DMS53 treated with DMSO at 0.1 percent for 48 hours (cell line): ENCODE measurements at regions not wholly inside any gene's neighbourhood (a gene's known extent, or its start where the extent isn't known, plus 50 kb on each side); places are given as distances from the start of the nearest gene placed in this dataset.
"Not testable (repeated sequence)": the region's sequence is repeated elsewhere in the genome, so short reads cannot be mapped to it uniquely, and the experiment has no call there.

ENCODE experiments used
- DNase-seq: peaks from one replicate; lab custom pipeline; 2025; ENCODE audit not compliant: unreplicated experiment; lab: John Stamatoyannopoulos, UW

GRCh38 chrX:11836284-11836683 lies 78.2 kb downstream of the MSL3 start:
- DNase-seq = no peak

- no peak for DNase-seq
Measured at GRCh38 chrX:11837437-11837836, 79.4 kb downstream of the MSL3 start.

- no peak for DNase-seq
Measured at GRCh38 chrX:11864171-11864570, 106.1 kb downstream of the MSL3 start.

GRCh38 chrX:11867610-11868345 lies 109.7 kb downstream of the MSL3 start:
- no peak for DNase-seq

- no peak for DNase-seq
Measured at GRCh38 chrX:11870789-11871188, 112.8 kb downstream of the MSL3 start.

DNA sequence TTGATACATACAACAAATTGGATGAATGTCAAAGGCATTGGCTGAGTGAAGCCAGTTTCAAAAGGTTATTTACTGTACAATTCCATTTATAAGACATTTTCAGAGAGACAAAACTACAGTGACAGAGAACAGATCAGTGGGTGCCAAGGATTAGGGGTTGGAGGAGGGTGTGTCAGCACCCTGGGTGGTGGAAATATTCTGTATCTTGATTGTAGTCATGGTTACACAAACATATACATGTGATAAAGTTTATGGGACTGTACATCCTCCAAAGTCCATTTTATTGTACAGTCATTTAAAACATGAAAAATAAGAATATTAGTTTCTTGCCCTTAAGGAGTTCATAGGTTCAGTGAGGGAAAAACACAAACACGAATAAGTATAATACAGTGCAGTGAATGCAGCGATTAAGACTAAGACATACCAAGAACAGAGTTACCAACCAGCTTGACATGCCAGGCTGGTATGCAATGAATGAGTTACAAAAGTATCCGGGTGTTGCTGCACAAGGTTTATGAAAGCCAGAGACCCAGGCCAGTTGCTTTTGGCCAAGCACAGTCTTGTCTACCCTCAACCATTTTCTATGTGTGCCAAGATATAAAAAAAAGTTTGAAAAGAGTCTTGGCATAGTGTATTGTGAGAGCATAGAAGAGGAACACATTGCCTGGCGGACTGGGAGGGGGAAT lies 123.6 kb downstream of the MSL3 start:
- no peak for DNase-seq

- no peak for DNase-seq
Measured at GRCh38 chrX:11886745-11887144, 128.7 kb downstream of the MSL3 start.

GRCh38 chrX:11887175-11887574 lies 129.1 kb downstream of the MSL3 start:
- no peak for DNase-seq

DNA sequence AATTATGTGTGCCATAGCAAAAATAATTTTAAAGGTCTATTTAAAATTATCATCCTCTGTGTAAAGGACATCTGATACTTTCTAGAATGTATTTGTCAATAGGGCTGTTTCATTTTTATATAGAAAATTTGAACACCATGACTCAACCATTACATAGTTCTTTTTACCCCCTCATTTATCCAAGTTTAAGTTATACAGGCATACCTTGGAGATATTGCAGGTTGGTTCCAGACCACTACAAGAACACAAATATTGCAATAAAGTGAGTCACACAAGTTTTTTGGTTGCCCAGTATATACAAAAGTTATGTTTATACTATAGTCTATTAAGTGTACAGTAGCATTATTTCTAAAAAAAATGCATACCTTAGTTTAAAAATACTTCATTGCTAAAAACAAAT lies 130.4 kb downstream of the MSL3 start:
- DNase-seq = no peak

GRCh38 chrX:11889791-11890190 lies 131.8 kb downstream of the MSL3 start:
- no peak for DNase-seq

DNA sequence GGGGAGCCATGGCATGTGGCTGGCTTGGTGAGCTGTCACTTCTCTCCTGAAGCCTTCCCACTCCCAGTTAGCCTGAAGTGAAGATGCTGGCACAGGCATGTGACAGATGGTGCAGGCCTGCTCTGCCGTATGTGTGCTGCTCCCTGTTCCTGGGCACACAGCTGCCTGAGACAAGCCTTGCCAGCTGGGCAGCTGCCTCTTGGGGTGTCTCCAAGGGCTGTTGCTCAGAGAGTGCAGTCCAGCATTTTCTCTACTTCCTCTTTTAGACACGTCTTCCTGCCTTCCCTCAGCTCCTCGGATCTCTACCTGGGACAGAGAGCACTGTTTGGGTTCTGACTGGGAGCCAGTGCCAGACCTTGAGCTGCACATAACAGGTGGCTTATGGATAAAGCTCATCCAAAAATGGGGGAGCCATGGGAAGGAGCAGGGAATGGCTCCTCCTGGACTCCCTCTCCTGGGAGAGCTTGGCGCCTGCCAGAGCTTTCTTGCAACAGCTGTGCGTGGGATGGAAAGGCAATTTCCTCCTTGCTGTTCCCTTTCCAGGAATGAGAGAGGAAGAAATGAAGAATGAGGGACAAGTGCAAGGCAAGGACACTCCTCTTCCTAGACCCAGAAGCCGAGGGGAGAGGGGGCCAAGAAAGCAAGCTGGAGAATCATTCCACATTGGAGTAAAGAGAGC lies 132.9 kb downstream of the MSL3 start:
- DNase-seq = no peak

GRCh38 chrX:11893933-11894710 lies 136.1 kb downstream of the MSL3 start:
- DNase-seq = no peak

DNA sequence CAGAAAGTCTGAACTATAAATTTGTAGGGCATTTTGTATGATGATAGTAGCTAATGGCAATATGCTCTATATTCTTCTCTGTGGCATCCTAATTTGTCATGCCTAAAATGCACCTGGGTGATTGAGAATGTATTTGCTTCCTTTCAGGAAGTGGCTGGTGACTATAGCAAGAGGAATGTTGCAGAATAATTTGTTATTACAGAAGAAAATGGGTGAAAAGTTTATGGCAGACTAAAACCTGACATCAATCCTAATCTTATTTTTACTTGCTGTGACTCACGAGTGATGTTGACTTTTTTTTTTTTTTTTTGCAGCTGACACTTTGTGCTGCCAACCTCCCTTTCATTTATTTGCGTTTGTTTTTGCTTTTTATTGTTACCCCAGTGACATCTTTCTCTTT lies 141.1 kb downstream of the MSL3 start:
- no peak for DNase-seq

DNA sequence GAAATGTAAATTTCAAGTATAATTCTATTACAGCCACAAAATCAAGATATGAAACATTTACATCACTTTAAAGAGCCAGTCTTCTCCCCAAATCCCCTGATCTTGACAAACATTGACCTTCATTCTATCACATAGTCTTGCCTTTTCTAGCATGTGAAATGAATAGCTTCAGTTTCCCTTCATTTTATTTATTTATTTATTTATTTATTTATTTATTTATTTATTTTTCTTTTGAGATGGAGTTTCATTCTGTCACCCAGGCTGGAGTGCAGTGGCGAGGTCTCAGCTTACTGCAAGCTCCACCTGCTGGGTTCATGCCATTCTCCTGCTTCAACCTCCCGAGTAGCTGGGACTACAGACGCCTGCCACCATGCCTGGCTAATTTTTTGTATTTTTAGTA lies 147.9 kb downstream of the MSL3 start:
- not testable (repeated sequence) for DNase-seq

- DNase-seq = no peak
Measured at GRCh38 chrX:11908371-11908770, 150.3 kb downstream of the MSL3 start.

- DNase-seq = no peak
Measured at GRCh38 chrX:11913001-11913400, 155.0 kb downstream of the MSL3 start.

DNA sequence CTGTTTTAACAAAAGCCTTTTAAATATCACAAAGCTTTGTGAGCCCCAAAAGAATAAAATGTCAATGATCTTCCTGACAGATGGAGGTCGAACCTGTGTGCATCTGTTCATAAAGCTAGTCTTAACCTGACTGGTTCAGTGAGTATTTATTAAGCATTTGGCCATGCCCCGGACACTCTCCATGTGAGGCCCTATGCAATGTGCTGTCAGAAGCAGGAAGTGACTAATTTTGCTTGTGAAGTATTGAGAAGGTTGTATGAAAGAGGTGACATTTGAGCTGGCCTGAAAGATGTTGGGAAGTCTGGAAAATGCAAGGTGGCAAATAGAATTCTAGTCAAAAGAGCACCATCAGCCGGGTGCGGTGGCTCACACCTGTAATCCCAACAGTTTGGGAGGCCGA lies 171.4 kb downstream of the MSL3 start:
- DNase-seq = no peak

DNA sequence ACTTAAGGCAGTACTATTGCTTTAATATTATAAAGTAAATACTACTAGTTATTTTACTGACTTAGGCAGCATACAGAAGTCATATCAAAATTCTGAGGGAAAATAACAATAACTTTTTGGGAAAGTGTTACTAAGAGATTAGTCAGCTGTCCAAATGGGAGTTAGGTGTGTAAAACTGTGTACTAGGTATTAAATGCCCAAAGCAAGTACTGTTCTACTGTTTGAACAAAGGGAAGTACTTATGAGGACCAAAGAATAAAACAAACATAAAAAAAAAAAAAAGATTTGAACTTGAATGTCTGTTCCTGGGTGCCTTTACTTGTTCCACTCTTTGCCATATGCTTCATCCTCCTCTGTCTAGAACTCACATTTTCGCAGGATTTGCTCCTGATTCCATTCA lies 174.4 kb downstream of the MSL3 start:
- no peak for DNase-seq

DNA sequence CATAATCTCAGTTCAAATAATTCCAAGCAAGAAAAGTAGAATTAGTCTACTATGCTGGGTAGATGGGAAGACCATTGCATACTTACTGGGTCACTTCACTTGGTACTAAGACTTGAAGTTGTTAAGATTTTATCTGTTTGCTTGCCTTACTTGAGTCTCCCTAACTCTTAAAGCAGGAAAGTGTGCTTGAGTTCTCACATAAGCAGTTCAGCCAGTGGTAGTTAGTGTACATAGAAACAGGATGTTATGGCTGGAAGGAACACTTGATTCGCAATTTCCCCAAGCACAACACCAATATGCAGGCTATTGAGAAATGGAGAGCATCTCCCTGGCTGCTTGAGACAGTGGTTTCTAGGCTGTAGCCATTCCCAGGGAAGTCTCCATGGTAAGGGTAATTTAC lies 176.1 kb downstream of the MSL3 start:
- no peak for DNase-seq

DNA sequence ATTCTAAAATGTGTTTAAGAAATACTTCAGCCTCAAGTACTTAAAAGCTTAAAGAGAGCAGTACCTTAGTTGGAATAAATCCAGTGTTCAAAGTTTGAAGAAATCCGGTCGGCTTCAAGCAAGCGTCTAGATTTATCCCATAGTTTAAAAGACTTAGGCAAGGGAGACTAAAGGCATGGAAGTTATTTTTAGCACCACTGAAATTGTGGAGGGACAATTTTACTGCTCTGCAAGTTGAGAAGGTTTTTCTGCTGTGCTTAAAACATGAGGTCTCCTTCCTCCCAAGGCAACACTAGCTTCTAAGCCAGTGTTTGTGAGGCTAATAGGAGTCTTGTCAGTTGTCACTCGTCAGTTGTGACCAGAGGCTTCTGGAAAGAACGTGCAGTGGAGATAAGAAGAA lies 183.5 kb downstream of the MSL3 start:
- no peak for DNase-seq

GRCh38 chrX:11944501-11944900 lies 186.5 kb downstream of the MSL3 start:
- DNase-seq = no peak
